HG03066 (cell line): ENCODE measurements at regions not wholly inside any gene's neighbourhood (a gene's known extent, or its start where the extent isn't known, plus 50 kb on each side); places are given as distances from the start of the nearest gene placed in this dataset.
"Not testable (repeated sequence)": the region's sequence is repeated elsewhere in the genome, so short reads cannot be mapped to it uniquely, and the experiment has no call there.

Experiments
- ATAC-seq: cut with Tn5 transposase; IDR thresholded peaks from one replicate; pipeline ENCODE4 v1.9.1; 2021; ENCODE audit warnings: low read depth; ENCODE audit not compliant: unreplicated experiment

DNA sequence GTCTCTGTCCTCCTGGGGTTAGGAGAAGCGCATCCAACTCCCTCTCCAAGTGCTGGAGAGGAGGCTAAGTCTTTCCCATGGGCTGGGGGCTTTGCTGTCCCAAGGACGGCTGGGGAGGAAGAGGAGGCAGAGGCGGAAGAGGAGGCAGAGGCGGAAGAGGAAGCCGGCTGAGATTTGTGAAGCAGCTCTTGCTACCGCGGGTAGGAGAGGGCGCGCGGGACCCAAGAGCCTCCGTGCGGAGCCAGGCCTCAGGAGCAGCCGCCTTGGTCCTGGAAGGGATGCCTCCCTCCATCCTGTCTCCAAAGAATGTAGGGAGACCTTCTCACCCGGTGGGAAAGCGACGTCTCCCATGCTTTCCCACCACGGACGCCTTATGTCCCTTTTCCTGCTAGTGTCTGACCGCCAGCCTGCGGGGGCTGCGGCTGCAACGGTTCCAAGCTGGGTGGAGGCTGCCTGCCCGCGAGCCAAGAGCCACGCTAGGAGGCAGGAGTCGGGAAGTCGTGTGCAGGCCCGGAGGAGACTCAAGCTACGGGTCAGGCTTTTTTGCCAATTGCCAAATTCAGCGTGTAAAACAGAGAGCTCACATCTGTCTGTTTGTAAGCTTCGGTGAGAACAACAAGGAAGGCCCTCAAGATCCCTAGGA, 320.3 kb downstream of the FAM72C start:
- ATAC-seq = no peak

DNA sequence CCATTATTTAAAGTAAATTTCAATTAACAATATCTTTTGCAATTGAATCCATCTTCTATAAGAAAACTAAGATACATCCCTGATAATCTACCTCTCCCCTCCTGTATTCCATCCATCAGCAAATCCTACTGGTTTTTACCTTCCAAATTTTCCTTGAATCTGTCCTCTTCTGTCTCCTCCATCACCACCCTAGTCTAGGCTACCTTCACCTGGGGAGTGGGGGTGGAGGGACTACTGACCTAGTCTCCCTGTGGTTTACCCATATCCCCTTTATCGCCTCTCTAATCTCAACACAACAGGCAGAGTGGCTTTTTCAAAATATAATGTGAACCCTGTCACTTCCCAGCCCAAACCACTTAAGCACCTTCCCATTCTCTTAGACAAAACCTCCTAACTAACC, 327.8 kb downstream of the FAM72C start:
- ATAC-seq = not testable (repeated sequence)

DNA sequence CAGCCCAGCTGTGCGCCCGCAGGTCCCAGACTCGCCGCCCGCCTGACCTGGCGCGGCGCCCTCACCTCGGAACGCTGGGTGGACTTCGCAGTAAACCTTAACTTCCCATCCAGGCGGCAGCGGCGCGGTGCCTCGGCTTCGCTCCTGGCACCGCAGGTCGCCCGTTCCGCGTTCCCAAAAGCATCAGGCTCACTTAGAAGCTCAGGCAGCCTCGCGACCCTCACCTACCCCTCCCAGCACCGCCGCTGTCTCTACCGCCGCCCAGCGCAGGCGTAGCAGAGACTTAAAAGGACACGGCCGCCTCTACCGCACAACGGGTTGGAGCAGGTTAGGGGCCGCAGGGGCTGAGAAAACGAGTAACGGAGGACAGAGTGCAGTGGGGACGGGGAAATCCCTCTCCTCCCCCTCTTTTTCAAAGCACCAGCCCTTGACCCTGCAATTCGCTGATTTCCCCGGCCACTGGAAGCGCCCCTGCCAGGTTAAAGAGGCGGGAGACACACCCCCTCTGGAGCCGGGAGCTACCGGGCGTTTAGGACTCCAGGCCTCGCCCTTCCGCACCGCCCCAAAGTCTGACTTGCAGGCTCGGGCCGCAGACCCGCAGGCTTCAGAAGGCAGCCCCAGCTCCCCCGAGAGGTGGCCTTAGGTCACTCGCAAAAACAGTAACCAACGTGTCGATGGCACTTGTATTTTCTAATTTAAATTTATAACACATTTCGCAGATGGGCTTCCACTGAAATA, 328.5 kb downstream of the FAM72C start:
- no peak for ATAC-seq

DNA sequence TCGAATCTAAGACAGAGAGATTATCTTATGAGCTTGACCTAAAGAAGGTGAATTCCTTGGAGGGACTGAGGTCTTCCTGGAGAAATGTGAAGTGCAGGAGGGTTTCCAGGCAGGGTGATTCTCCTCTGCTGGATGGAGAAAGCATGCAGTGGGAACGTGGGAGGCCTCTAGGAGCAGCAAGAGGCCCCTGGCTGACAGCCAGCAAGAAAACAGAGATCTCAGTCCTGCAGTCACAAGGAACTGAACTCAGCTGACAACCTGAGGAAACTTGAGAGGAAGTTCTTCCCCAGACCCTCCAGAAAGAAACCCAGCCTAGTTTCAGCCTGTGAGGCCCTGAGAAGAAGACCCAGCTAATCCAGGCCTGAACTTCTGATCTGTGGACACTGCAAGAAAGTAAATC, 345.9 kb downstream of the FAM72C start:
- no peak for ATAC-seq

DNA sequence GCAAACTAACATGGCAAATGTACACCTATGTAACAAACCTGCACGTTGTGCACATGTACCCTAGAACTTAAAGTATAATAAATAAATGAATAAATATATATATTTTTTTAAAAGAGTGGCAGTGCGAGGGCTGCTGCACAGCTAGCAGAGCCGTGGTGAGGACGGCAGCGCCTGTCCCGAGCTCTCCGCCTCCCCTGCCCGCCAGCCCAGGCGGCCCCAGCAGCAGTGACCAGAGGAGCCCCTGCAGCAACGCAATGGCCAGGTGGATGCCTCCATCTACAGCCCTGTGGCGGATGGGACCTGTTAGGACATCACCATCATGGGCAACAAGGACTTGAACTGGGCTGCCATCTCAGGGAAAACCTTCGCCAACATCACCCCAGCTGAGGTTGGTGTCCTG, 351.9 kb downstream of the FAM72C start:
- ATAC-seq = no peak

DNA sequence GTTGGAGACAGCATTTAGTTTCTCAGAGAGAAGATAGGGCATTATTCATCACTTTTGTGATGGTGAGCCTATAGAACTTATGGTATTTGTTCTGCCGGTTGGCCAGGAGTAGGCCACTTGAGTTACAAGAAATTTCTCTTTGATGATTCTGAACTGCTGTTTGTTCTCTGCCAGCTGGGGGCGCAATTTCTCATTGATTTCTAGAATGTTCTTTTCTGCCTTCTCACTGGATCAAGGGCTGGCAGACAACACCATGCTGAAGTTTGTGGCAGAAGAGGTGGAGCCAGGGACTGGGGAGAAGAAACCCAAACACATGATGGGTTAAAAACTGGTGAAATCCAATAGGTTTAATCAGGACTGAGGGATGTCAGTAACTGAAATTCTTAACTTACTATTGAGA, 360.6 kb downstream of the FAM72C start:
- ATAC-seq = no peak

DNA sequence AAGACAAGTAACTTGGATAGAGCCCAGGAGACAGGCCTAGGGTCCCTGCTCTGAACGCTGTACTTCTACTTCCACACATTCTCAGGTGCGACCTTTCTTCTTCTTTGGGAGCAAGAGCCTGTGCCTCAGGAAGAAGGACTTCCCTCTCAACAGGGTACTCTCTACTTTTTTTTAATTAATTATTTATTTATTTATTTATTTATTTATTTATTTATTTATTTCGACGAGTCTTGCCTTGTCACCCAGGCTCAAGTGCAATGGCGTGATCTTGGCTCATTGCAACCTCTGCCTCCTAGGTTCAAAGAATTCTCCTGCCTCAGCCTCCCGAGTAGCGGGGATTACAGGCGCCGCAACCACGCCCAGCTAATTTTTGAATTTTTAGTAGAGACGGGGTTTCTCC, 361.6 kb downstream of the FAM72C start:
- no peak for ATAC-seq

DNA sequence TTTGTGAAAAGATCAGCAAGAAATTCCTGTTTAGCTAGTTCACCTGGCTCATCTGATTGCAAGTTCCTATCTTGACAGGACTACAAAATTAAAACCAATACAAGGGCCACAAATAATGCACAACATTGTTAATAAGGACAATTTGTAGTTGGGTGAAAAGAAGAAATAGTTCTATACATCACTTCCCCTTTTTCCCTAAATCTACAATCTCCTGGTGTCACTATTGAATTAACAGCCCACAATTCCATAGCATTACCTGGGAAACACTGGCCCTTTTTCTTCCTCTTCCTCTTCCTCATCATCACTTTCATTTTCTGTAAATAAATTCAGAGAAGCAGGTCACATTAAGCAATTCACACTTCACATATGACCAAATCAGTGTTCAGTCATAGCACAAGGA, 366.9 kb downstream of the FAM72C start:
- ATAC-seq = no peak

DNA sequence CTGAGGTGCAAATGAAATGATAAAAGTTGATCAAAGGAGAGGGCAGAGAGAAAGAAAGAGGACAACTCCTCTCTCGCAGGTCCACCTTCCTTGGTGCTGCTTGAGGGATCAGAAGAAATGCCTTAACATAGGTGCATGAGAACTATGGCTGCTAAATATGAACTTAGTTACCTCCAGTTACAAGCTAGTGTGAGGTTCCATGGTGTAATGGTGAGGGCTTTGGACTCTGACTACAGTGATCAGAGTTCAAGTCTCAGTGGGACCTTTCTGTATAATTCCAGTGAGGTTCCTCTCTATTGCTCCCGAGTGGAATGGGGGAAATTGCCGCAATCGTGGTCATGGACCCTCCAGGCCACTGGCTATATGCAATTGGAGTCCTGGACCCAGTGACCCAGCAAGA, 387.3 kb downstream of the FAM72C start:
- ATAC-seq = no peak

DNA sequence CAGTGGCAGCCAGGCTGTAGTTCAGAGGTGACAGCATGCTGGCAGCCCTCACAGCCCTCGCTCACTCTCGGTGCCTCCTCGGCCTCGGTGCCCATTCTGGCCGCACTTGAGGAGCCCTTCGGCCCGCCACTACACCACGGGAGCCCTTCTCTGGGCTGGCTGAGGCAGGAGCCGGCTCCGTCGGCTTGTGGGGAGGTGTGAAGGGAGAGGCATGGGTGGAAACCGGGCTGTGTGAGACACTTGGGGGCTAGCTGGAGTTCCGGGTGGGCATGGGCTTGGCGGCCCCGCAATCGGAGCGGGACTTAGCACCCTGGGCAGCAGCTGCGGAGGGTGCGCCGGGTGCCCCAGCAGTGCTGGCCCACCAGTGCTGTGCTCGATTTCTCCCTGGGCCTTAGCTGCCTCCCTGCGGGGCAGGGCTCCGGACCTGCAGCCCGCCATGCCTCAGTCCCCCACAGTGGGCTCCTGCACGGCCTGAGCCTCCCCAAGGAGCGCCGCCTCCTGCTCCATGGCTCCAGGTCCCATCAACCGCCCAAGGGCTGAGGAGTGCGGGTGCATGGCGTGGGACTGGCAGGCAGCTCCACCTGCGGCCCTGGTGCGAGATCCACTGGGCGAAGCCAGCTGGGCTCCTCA, 396.8 kb downstream of the FAM72C start:
- ATAC-seq = no peak

DNA sequence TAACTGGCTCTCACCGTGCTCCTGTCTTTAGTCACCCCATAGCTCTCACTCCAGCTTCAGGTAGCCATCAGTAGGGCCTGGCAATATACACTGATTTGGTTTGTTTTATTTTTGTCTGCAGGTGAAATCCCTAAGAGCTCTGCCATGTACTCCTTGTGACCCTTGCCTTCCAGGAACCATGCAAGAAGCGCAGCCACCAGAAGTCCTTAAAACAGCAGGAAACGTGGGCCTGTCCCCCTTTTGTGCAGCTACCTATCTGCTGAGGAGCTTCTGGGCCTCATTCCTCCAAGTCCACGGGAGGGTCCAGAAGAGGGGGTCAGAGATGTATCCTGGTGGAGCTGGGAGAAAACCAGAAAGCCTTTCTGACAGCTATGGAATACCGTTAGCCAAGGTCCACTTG, 399.1 kb downstream of the FAM72C start:
- ATAC-seq = not testable (repeated sequence)

DNA sequence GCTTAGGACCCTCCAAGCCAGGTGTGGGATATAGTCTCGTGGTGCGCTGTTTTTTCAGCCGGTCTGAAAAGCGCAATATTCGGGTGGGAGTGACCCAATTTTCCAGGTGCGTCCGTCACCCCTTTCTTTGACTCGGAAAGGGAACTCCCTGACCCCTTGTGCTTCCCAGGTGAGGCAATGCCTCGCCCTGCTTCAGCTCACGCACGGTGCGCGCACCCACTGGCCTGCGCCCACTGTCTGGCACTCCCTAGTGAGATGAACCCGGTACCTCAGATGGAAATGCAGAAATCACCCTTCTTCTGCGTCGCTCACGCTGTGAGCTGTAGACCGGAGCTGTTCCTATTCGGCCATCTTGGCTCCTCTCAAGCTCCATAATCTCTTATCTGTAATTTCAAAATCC, 408.0 kb downstream of the FAM72C start:
- ATAC-seq = not testable (repeated sequence)

DNA sequence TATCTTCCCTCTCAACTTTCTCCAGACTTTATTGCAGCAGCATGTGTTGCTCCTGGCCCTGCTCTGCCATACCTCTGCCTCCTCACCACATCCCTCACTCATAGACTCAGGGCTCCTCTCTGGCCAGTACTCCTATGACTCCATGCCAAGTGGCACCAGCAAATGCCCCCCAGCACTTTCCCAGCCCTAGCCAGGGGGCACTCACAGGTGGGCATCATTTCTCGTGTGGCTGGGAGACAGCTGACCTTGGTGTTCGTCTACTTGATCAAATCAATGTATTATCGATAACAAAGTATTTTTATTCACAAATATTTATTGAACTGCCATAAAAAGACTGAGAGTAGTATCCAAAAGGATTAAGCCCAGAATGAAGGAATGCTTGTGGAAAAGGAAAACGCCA, 418.2 kb downstream of the FAM72C start:
- ATAC-seq = no peak

DNA sequence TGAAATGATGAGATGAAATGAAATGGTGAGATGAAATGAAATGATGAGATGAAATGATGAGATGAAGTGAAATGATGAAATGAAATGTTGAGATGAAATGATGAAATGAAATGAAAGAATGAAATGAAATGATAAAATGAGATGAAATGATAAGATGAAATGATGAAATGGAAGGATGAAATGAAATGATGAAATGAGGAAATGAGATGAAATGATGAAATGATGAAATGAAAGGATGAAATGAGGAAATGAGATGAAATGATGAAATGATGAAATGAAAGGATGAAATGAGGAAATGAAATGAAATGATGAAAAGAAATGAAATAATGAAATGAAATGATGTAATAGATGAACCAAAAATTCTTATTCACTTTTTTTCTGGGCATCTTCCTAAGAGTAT, 467.1 kb downstream of the FAM72C start:
- ATAC-seq = not testable (repeated sequence)

DNA sequence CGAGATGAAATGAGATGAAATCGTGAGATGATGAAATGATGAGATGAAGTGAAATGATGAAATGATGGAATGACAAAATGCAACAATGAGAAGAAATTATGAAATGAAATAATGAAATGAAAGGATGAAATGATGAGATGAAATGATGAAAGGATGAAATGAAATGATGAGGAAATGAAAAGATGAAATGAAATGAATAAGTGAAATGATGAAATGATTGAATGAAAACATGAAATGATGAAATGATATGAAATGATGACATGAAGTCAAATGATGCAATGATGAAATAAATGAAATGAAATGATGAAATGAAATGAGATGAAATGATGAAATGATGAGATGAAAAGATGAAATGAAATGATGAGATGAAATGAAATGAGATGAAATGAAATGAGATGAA, 467.7 kb downstream of the FAM72C start:
- not testable (repeated sequence) for ATAC-seq

DNA sequence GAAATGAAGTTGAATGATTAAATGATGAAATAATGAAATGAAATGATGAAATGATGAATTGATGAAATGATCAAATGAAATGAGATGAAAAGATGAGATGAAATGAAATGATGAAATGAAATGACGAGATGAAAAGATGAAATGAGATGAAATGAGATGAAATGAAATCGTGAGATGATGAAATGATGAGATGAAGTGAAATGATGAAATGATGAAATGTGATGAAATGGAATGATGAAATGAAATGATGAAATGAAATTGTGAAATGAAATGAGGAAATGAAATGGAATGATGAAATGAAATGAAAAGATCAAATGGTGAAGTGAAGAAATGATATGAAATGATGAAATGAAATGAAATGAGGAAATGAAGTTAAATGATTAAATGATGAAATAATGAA, 468.7 kb downstream of the FAM72C start:
- ATAC-seq = not testable (repeated sequence)

DNA sequence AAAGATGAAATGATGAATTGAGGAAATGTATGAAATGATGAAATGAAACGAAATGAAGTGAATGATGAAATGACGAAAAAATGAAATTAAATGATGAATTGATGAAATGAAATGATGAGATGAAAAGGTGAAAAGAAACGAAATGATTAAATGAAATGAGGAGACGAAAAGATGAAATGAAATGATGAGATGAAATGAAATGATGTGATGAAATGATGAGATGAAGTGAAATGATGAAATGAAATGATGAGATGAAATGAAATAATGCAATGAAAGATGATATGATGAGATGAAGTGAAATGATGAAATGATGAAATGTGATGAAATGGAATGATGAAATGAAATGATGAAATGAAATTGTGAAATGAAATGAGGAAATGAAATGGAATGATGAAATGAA, 469.7 kb downstream of the FAM72C start:
- ATAC-seq = not testable (repeated sequence)

DNA sequence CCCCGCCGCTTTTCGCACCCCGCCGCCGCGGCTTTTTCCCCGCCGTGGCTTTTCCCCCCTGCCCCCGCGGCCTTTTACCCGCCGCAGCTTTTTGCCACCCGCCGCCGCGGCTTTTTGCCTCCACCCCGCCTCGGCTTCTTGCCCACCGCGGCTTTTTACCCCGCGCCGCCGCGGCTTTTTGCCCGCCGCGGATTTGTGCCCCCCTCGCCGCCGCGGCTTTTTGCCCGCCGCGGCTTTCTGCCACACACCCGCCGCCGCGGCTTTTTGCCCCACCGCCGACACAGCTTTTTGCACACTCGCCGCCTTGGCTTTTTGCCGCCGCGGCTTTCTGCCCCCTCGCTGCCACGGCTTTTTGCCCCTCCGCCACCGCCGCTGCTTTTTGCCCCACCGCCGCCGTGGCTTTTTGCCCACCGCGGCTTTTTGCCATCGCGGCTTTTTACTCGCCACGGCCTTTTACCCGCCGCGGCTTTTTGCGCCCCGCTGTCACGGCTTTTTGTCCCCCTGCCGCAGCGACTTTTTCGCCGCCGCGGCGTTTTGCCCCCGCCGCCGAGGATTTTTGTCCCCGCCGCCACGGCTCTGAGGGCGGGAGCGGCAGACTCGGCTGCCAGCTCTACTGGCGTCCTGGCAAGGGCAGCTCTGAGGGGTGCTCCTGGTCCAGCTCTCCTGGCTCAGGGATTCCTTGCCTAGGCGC, 473.6 kb downstream of the FAM72C start:
- not testable (repeated sequence) for ATAC-seq

DNA sequence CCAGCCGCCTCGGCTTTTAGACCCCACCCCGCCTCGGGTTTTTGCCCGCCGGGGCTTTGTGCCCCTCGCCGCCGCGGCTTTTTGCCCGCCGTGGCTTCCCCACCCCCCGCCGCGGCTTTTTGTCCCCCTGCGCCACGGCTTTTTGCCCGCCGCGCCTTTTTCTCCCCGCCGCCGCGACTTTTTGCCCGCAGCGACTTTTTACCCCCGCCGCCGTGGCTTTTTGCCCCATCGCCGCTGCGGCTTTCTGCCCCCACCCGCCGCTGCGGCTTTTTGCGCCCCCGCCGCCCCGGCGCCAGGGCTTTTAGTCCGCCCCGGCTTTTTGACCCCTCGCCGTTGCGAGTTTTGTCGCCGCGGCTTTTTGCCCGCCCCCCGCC, 474.4 kb downstream of the FAM72C start:
- no peak for ATAC-seq

DNA sequence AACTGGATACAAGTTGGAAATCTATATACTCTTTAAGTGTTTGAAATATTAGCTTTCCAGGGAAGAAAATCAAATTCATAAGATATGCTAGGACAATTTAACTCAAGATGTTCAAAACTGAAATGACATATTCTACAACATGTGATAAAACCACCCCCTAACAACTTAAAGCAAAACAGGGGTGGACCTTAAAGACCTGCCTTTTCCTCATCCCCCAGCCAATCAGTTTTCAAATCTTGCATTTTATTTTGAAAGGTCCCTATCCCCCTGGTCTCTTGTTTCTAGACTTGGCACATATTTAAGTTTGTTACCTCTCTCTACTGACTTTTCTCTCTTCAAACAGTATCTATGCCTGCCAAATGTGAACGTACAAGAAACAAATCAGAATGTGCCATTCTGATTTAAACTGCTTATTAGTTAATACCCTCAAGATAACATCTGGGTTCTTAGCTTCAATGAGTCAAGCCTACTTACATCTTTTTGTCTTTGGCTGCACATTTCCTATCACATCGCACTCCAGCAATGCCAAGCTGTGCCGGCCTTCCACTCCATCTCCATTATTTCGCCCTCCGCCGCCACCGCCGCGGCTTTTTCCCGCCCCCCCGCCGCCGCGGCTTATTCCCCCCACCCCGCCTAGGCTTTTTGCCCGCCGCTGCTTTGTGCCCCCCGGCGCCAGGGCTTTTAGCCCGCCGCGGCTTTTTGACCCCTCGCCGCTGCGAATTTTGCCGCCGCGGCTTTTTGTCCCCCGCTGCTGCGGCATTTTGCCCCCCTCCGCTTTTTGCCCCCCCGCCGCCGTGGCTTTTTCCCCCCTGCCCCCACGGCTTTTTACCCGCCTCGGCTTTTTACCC, 475.0 kb downstream of the FAM72C start:
- not testable (repeated sequence) for ATAC-seq
